ENCODE measurements at regions not wholly inside any gene's neighbourhood (a gene's known extent, or its start where the extent isn't known, plus 50 kb on each side); places are given as distances from the start of the nearest gene placed in this dataset.

DNA sequence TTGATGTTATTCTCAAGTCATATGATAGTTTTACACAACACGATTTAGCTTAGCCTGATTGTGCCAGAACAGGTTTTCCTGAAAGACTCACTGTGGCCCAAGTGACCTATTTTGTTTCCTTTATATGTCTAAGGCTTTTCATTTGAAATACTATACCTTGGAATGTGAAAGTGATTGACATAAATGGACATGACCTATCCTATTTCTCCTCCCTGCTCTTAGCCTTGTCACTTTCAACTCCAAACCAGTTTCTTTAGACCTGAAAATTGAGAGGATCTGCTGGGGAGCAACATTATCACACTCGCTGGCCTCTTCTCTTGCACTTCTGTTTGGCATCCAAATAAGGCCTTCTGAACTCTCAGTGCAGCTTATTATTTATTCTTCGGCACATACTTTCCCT is 496.8 kb downstream of the MAT2B start:
- H3K9me3 Mint-ChIP-seq: peaks cover 3% of the 10 kb centered on the region
- no peak for ATAC-seq
- no peak for DNase-seq (ENCODE audit: low spot score)
- no peak overlapping the region for H3K27ac Mint-ChIP-seq
- no peak overlapping the region for H3K4me3 Mint-ChIP-seq
- peaks cover 3% of the 10 kb centered on the region; the same call in 1 of the 2 replicates for H3K36me3 Mint-ChIP-seq
- CTCF ChIA-PET: interaction anchor here (1.2 kb wide), 1 partner anchor 11 kb away, joined by 5 read pairs; no protein-coding TSS in a partner anchor
- POLR2A ChIA-PET: no interaction called here
- H3K27me3 Mint-ChIP-seq (ENCODE audit: low read depth): no peaks in the 10 kb centered on the region
- peaks cover 6% of the 10 kb centered on the region for H3K4me1 Mint-ChIP-seq
- TF ChIP-seq, protein P1, sequence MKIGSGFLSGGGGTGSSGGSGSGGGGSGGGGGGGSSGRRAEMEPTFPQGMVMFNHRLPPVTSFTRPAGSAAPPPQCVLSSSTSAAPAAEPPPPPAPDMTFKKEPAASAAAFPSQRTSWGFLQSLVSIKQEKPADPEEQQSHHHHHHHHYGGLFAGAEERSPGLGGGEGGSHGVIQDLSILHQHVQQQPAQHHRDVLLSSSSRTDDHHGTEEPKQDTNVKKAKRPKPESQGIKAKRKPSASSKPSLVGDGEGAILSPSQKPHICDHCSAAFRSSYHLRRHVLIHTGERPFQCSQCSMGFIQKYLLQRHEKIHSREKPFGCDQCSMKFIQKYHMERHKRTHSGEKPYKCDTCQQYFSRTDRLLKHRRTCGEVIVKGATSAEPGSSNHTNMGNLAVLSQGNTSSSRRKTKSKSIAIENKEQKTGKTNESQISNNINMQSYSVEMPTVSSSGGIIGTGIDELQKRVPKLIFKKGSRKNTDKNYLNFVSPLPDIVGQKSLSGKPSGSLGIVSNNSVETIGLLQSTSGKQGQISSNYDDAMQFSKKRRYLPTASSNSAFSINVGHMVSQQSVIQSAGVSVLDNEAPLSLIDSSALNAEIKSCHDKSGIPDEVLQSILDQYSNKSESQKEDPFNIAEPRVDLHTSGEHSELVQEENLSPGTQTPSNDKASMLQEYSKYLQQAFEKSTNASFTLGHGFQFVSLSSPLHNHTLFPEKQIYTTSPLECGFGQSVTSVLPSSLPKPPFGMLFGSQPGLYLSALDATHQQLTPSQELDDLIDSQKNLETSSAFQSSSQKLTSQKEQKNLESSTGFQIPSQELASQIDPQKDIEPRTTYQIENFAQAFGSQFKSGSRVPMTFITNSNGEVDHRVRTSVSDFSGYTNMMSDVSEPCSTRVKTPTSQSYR (CRISPR knock-in tag; IDR thresholded peaks at IDR 0.05): no peak
- TF ChIP-seq, protein P2, sequence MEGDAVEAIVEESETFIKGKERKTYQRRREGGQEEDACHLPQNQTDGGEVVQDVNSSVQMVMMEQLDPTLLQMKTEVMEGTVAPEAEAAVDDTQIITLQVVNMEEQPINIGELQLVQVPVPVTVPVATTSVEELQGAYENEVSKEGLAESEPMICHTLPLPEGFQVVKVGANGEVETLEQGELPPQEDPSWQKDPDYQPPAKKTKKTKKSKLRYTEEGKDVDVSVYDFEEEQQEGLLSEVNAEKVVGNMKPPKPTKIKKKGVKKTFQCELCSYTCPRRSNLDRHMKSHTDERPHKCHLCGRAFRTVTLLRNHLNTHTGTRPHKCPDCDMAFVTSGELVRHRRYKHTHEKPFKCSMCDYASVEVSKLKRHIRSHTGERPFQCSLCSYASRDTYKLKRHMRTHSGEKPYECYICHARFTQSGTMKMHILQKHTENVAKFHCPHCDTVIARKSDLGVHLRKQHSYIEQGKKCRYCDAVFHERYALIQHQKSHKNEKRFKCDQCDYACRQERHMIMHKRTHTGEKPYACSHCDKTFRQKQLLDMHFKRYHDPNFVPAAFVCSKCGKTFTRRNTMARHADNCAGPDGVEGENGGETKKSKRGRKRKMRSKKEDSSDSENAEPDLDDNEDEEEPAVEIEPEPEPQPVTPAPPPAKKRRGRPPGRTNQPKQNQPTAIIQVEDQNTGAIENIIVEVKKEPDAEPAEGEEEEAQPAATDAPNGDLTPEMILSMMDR (IDR thresholded peaks at IDR 0.05): no peak
- TF ChIP-seq, protein P3, sequence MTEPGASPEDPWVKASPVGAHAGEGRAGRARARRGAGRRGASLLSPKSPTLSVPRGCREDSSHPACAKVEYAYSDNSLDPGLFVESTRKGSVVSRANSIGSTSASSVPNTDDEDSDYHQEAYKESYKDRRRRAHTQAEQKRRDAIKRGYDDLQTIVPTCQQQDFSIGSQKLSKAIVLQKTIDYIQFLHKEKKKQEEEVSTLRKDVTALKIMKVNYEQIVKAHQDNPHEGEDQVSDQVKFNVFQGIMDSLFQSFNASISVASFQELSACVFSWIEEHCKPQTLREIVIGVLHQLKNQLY (CRISPR knock-in tag; IDR thresholded peaks at IDR 0.05): no peak

DNA sequence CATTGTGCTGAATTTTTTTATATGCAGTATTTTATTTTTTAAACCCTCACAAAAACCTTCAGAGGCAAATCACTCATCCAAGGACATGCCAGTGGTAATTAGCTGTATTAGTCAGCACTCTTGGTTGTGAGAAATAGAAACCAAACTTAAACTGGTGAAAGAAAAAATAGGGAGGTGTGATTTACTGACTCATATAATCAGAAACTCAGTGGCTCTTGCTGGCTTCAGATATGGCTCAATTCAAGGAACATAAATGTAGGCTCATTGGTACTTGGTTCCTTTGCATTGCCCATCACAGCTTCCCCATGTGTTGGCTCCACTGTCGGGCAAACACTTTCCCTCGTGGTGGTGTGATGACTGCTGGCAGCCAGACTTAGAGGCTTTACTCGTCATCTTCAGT is 497.2 kb downstream of the MAT2B start:
- POLR2A ChIA-PET: no interaction called here
- no peak for DNase-seq (ENCODE audit: low spot score)

DNA sequence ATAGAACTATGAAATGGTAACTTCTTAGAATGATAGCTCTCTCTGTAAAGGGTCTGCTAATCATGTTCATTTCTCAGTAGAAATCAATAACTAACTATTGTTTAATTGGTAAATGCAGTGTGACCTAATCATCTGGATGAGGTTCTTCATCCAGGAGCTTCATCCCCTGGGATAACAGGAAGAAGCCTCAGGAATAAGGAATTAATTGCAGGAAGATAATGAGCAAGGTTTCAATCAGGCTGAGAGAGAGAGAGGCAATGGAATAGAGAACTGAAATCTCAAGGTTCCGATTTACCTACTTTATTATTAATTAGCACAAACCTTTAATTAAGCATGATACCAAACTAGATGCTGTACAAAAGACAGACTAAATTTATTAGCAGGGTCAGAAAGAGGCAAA is 499.7 kb downstream of the MAT2B start:
- Mint-ChIP-seq H3K4me1 (peaks cover 9% of the 10 kb centered on the region), H3K9me3 (no peaks in the 10 kb centered on the region), H3K4me3 (no peak overlapping the region), H3K36me3 (no peaks in the 10 kb centered on the region), H3K27me3 (ENCODE audit: low read depth) (no peaks in the 10 kb centered on the region), H3K27ac (no peak overlapping the region)
- ChIA-PET POLR2A (no interaction called here), CTCF (no interaction called here)
- no peak for ATAC-seq
- no peak for DNase-seq (ENCODE audit: low spot score)
- no peak for TF ChIP-seq MYBL2 (CRISPR knock-in tag; IDR thresholded peaks at IDR 0.05)
- no peak for TF ChIP-seq NR3C1 (CRISPR knock-in tag; conservative IDR thresholded peaks at IDR 0.05; ENCODE audit: low read depth)
- TF ChIP-seq, protein P4, sequence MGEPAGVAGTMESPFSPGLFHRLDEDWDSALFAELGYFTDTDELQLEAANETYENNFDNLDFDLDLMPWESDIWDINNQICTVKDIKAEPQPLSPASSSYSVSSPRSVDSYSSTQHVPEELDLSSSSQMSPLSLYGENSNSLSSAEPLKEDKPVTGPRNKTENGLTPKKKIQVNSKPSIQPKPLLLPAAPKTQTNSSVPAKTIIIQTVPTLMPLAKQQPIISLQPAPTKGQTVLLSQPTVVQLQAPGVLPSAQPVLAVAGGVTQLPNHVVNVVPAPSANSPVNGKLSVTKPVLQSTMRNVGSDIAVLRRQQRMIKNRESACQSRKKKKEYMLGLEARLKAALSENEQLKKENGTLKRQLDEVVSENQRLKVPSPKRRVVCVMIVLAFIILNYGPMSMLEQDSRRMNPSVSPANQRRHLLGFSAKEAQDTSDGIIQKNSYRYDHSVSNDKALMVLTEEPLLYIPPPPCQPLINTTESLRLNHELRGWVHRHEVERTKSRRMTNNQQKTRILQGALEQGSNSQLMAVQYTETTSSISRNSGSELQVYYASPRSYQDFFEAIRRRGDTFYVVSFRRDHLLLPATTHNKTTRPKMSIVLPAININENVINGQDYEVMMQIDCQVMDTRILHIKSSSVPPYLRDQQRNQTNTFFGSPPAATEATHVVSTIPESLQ (CRISPR knock-in tag; IDR thresholded peaks at IDR 0.05): no peak
- TF ChIP-seq PRRX2 (CRISPR knock-in tag; IDR thresholded peaks at IDR 0.05): no peak
- TF ChIP-seq ZNF263 (CRISPR knock-in tag; IDR thresholded peaks at IDR 0.05; ENCODE audit: low read depth): no peak
- TF ChIP-seq NFYB (CRISPR knock-in tag; conservative IDR thresholded peaks at IDR 0.05; ENCODE audit: low read depth): no peak
- TF ChIP-seq, protein P5, sequence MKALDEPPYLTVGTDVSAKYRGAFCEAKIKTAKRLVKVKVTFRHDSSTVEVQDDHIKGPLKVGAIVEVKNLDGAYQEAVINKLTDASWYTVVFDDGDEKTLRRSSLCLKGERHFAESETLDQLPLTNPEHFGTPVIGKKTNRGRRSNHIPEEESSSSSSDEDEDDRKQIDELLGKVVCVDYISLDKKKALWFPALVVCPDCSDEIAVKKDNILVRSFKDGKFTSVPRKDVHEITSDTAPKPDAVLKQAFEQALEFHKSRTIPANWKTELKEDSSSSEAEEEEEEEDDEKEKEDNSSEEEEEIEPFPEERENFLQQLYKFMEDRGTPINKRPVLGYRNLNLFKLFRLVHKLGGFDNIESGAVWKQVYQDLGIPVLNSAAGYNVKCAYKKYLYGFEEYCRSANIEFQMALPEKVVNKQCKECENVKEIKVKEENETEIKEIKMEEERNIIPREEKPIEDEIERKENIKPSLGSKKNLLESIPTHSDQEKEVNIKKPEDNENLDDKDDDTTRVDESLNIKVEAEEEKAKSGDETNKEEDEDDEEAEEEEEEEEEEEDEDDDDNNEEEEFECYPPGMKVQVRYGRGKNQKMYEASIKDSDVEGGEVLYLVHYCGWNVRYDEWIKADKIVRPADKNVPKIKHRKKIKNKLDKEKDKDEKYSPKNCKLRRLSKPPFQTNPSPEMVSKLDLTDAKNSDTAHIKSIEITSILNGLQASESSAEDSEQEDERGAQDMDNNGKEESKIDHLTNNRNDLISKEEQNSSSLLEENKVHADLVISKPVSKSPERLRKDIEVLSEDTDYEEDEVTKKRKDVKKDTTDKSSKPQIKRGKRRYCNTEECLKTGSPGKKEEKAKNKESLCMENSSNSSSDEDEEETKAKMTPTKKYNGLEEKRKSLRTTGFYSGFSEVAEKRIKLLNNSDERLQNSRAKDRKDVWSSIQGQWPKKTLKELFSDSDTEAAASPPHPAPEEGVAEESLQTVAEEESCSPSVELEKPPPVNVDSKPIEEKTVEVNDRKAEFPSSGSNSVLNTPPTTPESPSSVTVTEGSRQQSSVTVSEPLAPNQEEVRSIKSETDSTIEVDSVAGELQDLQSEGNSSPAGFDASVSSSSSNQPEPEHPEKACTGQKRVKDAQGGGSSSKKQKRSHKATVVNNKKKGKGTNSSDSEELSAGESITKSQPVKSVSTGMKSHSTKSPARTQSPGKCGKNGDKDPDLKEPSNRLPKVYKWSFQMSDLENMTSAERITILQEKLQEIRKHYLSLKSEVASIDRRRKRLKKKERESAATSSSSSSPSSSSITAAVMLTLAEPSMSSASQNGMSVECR (CRISPR knock-in tag; IDR thresholded peaks at IDR 0.05; ENCODE audit: borderline replicate concordance): no peak
- TF ChIP-seq, protein P6, sequence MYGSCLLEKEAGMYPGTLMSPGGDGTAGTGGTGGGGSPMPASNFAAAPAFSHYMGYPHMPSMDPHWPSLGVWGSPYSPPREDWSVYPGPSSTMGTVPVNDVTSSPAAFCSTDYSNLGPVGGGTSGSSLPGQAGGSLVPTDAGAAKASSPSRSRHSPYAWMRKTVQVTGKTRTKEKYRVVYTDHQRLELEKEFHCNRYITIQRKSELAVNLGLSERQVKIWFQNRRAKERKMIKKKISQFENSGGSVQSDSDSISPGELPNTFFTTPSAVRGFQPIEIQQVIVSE (CRISPR knock-in tag; IDR thresholded peaks at IDR 0.05; ENCODE audit: borderline replicate concordance): no peak
- no peak for TF ChIP-seq ATF1 (CRISPR knock-in tag; IDR thresholded peaks at IDR 0.05)
- TF ChIP-seq, protein P7, sequence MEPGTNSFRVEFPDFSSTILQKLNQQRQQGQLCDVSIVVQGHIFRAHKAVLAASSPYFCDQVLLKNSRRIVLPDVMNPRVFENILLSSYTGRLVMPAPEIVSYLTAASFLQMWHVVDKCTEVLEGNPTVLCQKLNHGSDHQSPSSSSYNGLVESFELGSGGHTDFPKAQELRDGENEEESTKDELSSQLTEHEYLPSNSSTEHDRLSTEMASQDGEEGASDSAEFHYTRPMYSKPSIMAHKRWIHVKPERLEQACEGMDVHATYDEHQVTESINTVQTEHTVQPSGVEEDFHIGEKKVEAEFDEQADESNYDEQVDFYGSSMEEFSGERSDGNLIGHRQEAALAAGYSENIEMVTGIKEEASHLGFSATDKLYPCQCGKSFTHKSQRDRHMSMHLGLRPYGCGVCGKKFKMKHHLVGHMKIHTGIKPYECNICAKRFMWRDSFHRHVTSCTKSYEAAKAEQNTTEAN (CRISPR knock-in tag; IDR thresholded peaks at IDR 0.05): no peak

More for the DNA sequence above, 497.2 kb downstream of the MAT2B start:
- no peak for ATAC-seq
- no peaks in the 10 kb centered on the region for H3K9me3 Mint-ChIP-seq
- peaks cover 6% of the 10 kb centered on the region for H3K4me1 Mint-ChIP-seq
- CTCF ChIA-PET: interaction anchor here (1.2 kb wide), 1 partner anchor 10 kb away, joined by 5 read pairs; no protein-coding TSS in a partner anchor
- no peaks in the 10 kb centered on the region for H3K36me3 Mint-ChIP-seq
- no peaks in the 10 kb centered on the region for H3K27me3 Mint-ChIP-seq (ENCODE audit: low read depth)
- TF ChIP-seq, protein P2 (IDR thresholded peaks at IDR 0.05): no peak
- TF ChIP-seq RORB (CRISPR knock-in tag; IDR thresholded peaks at IDR 0.05) (no peak), FOXK1 (CRISPR knock-in tag; IDR thresholded peaks at IDR 0.05) (no peak)
- H3K4me3 Mint-ChIP-seq: no peak overlapping the region
- H3K27ac Mint-ChIP-seq: no peak overlapping the region
